GM12872 (cell line): ENCODE measurements at regions not wholly inside any gene's neighbourhood (a gene's known extent, or its start where the extent isn't known, plus 50 kb on each side); places are given as distances from the start of the nearest gene placed in this dataset.

Experiments
- TF ChIP-seq, protein P1 (sequence below): IDR thresholded peaks from 3 replicates; pipeline ENCODE4 v1.5.1; 2011; ENCODE audit warnings: low read depth, mild to moderate bottlenecking, low read length, moderate library complexity; ENCODE audit not compliant: insufficient read depth

GRCh38 chr1:25026730-25027450 is 96.8 kb upstream of the RUNX3 start:
- TF ChIP-seq, protein P1, sequence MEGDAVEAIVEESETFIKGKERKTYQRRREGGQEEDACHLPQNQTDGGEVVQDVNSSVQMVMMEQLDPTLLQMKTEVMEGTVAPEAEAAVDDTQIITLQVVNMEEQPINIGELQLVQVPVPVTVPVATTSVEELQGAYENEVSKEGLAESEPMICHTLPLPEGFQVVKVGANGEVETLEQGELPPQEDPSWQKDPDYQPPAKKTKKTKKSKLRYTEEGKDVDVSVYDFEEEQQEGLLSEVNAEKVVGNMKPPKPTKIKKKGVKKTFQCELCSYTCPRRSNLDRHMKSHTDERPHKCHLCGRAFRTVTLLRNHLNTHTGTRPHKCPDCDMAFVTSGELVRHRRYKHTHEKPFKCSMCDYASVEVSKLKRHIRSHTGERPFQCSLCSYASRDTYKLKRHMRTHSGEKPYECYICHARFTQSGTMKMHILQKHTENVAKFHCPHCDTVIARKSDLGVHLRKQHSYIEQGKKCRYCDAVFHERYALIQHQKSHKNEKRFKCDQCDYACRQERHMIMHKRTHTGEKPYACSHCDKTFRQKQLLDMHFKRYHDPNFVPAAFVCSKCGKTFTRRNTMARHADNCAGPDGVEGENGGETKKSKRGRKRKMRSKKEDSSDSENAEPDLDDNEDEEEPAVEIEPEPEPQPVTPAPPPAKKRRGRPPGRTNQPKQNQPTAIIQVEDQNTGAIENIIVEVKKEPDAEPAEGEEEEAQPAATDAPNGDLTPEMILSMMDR, result peak; percentile 53

DNA sequence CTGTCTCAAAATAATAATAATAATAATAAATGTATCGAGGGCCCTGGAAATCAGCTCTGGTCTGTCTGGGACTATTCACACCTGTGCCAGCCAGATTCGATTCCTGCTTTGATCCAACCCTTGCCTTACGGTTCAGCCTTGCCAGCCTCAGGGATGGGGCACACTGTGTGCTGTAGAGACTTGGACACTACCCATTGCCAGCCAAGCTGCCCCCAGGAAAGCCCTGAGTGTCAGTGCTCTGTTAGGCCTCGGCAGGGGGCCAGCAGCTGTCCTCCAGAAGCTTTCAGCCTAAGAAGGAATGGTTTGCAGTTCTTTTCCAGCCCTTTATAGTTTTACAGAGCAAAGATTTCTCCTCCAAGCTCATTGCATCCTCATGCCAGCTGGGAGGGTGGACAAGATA is 96.2 kb upstream of the RUNX3 start:
- TF ChIP-seq, protein P1, result no peak

GRCh38 chr1:25024615-25025350 is 94.7 kb upstream of the RUNX3 start:
- TF ChIP-seq, protein P1, result no peak

DNA sequence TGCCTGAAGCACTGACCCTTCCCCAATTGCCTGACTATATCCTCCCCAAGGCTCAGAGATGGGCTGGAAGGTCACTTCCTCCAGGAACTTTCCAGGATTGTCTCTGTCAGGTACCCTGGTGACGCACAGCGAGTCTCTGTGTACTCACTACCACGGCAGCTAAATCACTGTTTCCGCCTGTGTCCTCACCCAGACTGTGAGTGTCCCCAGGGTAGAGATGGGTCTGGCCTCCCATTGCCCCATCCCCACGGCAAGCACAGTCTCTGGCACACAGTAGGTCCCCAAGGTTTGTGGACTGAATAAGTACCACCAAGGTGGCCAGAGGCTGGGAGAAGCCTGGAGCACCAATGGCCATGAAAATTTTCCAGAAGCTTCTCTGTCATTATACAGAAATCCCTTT is 93.8 kb upstream of the RUNX3 start:
- TF ChIP-seq, protein P1, result no peak

GRCh38 chr1:25023190-25023578 is 93.1 kb upstream of the RUNX3 start:
- TF ChIP-seq, protein P1, result no peak

DNA sequence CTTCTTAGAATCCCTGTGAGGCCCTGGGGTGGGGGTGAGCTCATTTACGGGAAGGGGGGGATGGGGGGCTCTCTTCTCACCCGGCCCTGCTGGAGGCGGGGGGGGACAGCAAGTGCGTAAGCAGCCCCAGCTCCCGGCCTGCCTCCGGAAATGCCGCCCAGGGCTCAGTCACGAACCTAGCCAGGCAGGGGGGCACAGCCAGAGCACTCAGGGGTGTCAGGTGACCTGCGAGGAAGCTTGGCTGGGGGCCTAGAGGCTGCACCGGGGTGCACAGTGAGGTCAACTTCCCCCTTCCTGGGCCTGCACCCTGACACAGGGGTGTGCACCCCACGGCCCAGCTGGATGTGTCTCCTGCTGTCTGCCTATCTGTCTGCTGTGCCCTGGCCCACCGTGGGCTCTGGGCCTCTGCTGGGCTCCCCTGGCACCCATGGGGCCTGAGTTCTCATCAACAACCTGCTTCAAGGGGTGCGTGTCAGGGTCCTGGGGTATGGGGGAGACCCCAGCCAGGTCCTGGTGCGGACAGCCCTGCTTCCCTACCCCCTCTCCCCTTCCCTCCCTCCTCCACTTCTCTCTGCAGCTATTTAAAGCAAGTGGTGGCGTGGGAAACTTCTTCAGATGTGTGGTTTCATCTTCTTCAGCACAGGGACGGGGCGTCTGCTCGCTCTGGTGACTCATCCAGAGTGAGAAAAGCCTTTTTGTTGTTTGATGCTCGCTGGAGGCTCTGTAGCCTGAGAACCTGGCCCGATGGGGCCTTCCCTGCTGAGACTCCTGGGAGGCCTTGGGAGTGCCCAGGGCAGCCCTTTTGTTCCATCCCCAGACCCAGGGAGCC is 92.5 kb upstream of the RUNX3 start:
- TF ChIP-seq, protein P1, result no peak

DNA sequence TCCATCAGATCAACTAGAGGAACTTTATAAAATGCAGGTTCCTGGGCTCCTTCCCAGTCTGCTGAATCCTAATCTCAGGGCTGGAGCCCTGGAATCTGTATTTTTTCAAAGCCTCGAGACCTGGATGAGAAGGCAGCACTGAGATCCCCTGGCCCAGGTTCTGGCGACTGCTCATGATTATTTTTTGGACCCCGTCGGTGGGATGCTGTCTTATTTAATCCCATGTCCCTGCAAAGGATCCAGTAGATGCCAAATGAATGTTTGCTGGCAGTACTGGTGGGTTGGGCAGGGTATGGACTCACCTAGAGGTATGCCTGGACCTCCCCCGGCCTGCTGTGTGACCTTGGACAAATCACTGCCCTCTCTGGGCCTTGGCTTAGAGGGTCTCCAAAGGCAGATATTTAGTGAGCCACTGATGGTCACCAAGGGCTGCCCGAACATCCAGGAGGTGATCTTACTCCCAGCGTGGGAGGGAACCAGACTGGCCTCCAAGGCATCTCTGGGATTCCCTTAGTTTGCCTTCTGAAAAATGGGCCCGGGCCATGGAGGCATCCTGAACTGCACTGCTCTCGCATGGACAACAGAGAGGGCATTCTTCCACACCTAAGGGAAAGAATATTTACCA is 91.6 kb upstream of the RUNX3 start:
- TF ChIP-seq, protein P1, result no peak
